Endodermal cell (in vitro differentiated cells): ENCODE measurements at regions not wholly inside any gene's neighbourhood (a gene's known extent, or its start where the extent isn't known, plus 50 kb on each side); places are given as distances from the start of the nearest gene placed in this dataset.
"Not testable (repeated sequence)": the region's sequence is repeated elsewhere in the genome, so short reads cannot be mapped to it uniquely, and the experiment has no call there.

Experiments
- DNase-seq: peaks from one replicate; pipeline ENCODE4 v3.0.0-alpha.2; 2017
- H3K27ac ChIP-seq: 2 replicates; pipeline ENCODE4 v1.5.1; 2013; ENCODE audit warnings: mild to moderate bottlenecking, low read depth, low read length, moderate library complexity
- H3K27me3 ChIP-seq: 2 replicates; pipeline ENCODE4 v1.6.1; 2013; ENCODE audit warnings: mild to moderate bottlenecking, low read length, moderate library complexity; ENCODE audit not compliant: insufficient read depth, control insufficient read depth, poor library complexity, severe bottlenecking
- H3K36me3 ChIP-seq: 2 replicates; pipeline ENCODE4 v1.7.0; 2013; ENCODE audit warnings: mild to moderate bottlenecking, low read length, moderate library complexity; ENCODE audit not compliant: control insufficient read depth, insufficient read depth
- H3K4me1 ChIP-seq: one replicate; pipeline ENCODE4 v1.7.0; 2013; ENCODE audit warnings: low read length; ENCODE audit not compliant: control insufficient read depth, insufficient read depth
- H3K4me3 ChIP-seq: 2 replicates; pipeline ENCODE4 v1.5.1; 2013; ENCODE audit warnings: mild to moderate bottlenecking, low read length, moderate library complexity
- H3K9ac ChIP-seq: 2 replicates; pipeline ENCODE4 v1.6.1; 2013; ENCODE audit warnings: mild to moderate bottlenecking, low read length, moderate library complexity; ENCODE audit not compliant: poor library complexity, severe bottlenecking; ENCODE audit errors: extremely low read depth
- H3K9me3 ChIP-seq: 2 replicates; pipeline ENCODE4 v1.6.1; 2013; ENCODE audit warnings: mild to moderate bottlenecking, low read length, moderate library complexity; ENCODE audit not compliant: control insufficient read depth
- H3K27ac Mint-ChIP-seq: 2 replicates; pipeline ENCODE4 v1.8.0; 2020; ENCODE audit warnings: mixed read lengths
- H3K27me3 Mint-ChIP-seq: 2 replicates; pipeline ENCODE4 v1.8.0; 2021; ENCODE audit warnings: mild to moderate bottlenecking, mixed read lengths; ENCODE audit not compliant: insufficient read depth
- H3K36me3 Mint-ChIP-seq: 2 replicates; pipeline ENCODE4 v1.8.0; 2020; ENCODE audit warnings: low read depth, mixed read lengths
- H3K4me1 Mint-ChIP-seq: 2 replicates; pipeline ENCODE4 v1.8.0; 2020; ENCODE audit warnings: mixed read lengths
- H3K4me3 Mint-ChIP-seq: 2 replicates; pipeline ENCODE4 v1.8.0; 2020; ENCODE audit warnings: mild to moderate bottlenecking, moderate library complexity, mixed read lengths
- H3K9me3 Mint-ChIP-seq: 2 replicates; pipeline ENCODE4 v1.8.0; 2020; ENCODE audit warnings: mild to moderate bottlenecking, mixed read lengths
- WGBS, 2 experiments: methylation state at CpG; one replicate each; pipeline versions ENCODE4 v1.1.5 to v1.1.7; 2013; ENCODE audit warnings: missing lambda C conversion rate in 2 of 2, mixed read lengths in 1 of 2; ENCODE audit not compliant: insufficient coverage in 1 of 2, insufficient read length in 1 of 2; 5-methylcytosine and 5-hydroxymethylcytosine counted together
- TF ChIP-seq, protein P1 (sequence below): fragments of 200-600 bp; sonication (generic); conservative IDR thresholded peaks from 2 replicates; pipeline ENCODE4 v1.5.0; 2021; ENCODE audit warnings: antibody characterized with exemption, mild to moderate bottlenecking

GRCh38 chrX:76643590-76643989, 216.1 kb downstream of the MAGEE1 start:
- Histone ChIP-seq H3K27me3 (no peaks in the 10 kb centered on the region), H3K9me3 (peaks cover 9% of the 10 kb centered on the region), H3K9ac (no peak overlapping the region), H3K27ac (no peak overlapping the region), H3K36me3 (no peaks in the 10 kb centered on the region), H3K4me1 (no peaks in the 10 kb centered on the region), H3K4me3 (no peak overlapping the region)
- no peak overlapping the region for H3K4me3 Mint-ChIP-seq
- no peaks in the 10 kb centered on the region for H3K36me3 Mint-ChIP-seq
- 75% methylated on average over 2 of the region's 2 CpGs; no CpG with 5 or more reads in 1 of the 2 experiments for WGBS, 2 experiments
- peaks cover 90% of the 10 kb centered on the region for H3K9me3 Mint-ChIP-seq
- DNase-seq = no peak
- TF ChIP-seq, protein P1, sequence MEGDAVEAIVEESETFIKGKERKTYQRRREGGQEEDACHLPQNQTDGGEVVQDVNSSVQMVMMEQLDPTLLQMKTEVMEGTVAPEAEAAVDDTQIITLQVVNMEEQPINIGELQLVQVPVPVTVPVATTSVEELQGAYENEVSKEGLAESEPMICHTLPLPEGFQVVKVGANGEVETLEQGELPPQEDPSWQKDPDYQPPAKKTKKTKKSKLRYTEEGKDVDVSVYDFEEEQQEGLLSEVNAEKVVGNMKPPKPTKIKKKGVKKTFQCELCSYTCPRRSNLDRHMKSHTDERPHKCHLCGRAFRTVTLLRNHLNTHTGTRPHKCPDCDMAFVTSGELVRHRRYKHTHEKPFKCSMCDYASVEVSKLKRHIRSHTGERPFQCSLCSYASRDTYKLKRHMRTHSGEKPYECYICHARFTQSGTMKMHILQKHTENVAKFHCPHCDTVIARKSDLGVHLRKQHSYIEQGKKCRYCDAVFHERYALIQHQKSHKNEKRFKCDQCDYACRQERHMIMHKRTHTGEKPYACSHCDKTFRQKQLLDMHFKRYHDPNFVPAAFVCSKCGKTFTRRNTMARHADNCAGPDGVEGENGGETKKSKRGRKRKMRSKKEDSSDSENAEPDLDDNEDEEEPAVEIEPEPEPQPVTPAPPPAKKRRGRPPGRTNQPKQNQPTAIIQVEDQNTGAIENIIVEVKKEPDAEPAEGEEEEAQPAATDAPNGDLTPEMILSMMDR = no peak
- H3K27me3 Mint-ChIP-seq = no peaks in the 10 kb centered on the region
- no peak overlapping the region for H3K27ac Mint-ChIP-seq
- H3K4me1 Mint-ChIP-seq = no peaks in the 10 kb centered on the region

DNA sequence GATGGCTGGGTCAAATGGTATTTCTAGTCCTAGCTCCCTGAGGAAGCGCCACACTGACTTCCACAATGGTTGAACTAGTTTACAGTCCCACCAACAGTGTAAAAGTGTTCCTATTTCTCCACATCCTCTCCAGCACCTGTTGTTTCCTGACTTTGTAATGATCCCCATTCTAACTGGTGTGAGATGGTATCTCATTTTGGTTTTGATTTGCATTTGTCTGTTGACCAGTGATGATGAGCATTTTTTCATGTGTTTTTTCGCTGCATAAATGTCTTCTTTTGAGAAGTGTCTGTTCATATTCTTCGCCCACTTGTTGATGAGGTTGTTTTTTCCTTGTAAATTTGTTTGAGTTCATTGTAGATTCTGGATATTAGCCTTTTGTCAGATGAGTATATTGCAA, 223.9 kb downstream of the MAGEE1 start:
- H3K36me3 Mint-ChIP-seq, H3K27me3 Mint-ChIP-seq, H3K9ac ChIP-seq, H3K4me3 ChIP-seq, DNase-seq, H3K4me1 ChIP-seq, H3K27ac Mint-ChIP-seq, H3K9me3 ChIP-seq, H3K27me3 ChIP-seq, H3K27ac ChIP-seq, H3K36me3 ChIP-seq, H3K4me3 Mint-ChIP-seq, H3K4me1 Mint-ChIP-seq: not testable (repeated sequence)
- peaks cover 74% of the 10 kb centered on the region for H3K9me3 Mint-ChIP-seq
- 66% methylated on average over 2 of the region's 3 CpGs; no CpG with 5 or more reads in 1 of the 2 experiments for WGBS, 2 experiments

GRCh38 chrX:76657499-76657898, 230.0 kb downstream of the MAGEE1 start:
- H3K4me1 Mint-ChIP-seq = no peaks in the 10 kb centered on the region
- H3K27ac Mint-ChIP-seq = no peak overlapping the region
- TF ChIP-seq, protein P1 = no peak
- no peaks in the 10 kb centered on the region for H3K4me1 ChIP-seq
- H3K36me3 Mint-ChIP-seq = no peaks in the 10 kb centered on the region
- no peak overlapping the region for H3K4me3 ChIP-seq
- peaks cover 81% of the 10 kb centered on the region for H3K9me3 Mint-ChIP-seq
- no peak overlapping the region for H3K27ac ChIP-seq
- H3K27me3 ChIP-seq = no peaks in the 10 kb centered on the region
- no peaks in the 10 kb centered on the region for H3K27me3 Mint-ChIP-seq
- peaks cover 6% of the 10 kb centered on the region for H3K9me3 ChIP-seq
- H3K36me3 ChIP-seq = no peaks in the 10 kb centered on the region
- no peak overlapping the region for H3K4me3 Mint-ChIP-seq
- no peak overlapping the region for H3K9ac ChIP-seq
- no peak for DNase-seq
